NOMO-1 treated with dmso at 0.1 percent for 144 hours (cell line): ENCODE measurements at regions not wholly inside any gene's neighbourhood (a gene's known extent, or its start where the extent isn't known, plus 50 kb on each side); places are given as distances from the start of the nearest gene placed in this dataset.

Experiments
- DNase-seq: peaks from one replicate; lab custom pipeline; 2025; ENCODE audit not compliant: unreplicated experiment; lab: John Stamatoyannopoulos, UW

- no peak for DNase-seq
Observed at GRCh38 chr2:237214030-237214675, 128.5 kb downstream of the COPS8 start.

DNA sequence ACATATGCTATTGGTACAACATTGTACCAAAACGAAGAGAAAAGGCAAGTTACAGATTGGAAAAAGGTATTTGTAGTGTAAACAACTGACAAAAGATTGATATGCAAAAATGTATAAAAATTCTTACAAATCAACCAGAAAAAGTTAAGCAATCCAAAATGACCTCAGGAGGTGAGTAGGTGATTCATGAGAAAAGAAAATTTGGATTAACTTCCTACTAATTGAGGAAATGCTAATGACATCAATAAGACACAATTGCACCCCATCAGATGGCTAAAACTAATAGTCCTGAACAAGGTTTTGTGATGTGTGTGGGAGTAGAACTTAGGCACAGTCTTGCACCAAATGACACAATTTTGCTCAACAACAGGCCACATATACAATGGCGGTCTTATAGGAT is 129.3 kb downstream of the COPS8 start:
- no peak for DNase-seq

- no peak for DNase-seq
Observed at GRCh38 chr2:237217995-237218616, 132.4 kb downstream of the COPS8 start.

DNA sequence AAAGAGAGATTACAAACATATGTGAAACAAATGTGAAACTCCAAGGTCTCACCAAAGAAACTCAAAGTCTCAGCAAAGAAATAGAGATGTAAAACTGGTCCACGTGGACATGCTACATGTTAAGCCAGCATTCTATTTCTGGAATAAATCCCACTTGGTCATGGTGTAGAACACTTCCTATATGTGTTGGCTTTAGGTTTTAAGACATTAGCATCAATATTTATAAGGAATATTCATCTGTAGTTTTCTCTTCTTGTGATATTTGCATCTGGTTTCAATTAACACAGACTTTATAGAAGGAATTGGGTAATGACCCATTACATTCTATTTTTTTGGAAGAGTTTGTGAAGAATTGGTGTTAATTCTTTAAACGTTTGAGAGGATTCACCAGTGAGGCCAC is 133.1 kb downstream of the COPS8 start:
- no peak for DNase-seq

DNA sequence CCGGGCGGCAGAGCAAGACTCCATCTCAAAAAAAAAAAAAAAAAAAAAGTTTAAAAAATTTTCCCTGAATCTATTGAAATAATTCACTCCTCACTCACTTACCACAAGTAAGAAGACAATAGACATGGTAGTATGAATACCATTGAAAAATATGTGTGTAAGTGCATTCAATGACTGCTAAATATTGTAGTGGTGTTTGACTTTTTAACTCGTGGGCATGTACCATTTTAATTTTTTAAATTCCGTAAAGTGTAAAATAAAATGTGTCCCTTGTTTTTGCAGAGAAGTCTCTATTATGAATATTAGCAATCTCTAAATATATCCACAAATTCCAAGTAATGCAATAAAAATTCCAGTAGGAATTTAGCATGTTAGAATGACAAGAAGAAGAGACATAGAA is 134.1 kb downstream of the COPS8 start:
- DNase-seq, result no peak

- DNase-seq, result no peak
Observed at GRCh38 chr2:237221443-237221842, 135.8 kb downstream of the COPS8 start.

- no peak for DNase-seq
Observed at GRCh38 chr2:237222178-237222577, 136.5 kb downstream of the COPS8 start.

GRCh38 chr2:237222601-237223041 is 136.9 kb downstream of the COPS8 start:
- no peak for DNase-seq

DNA sequence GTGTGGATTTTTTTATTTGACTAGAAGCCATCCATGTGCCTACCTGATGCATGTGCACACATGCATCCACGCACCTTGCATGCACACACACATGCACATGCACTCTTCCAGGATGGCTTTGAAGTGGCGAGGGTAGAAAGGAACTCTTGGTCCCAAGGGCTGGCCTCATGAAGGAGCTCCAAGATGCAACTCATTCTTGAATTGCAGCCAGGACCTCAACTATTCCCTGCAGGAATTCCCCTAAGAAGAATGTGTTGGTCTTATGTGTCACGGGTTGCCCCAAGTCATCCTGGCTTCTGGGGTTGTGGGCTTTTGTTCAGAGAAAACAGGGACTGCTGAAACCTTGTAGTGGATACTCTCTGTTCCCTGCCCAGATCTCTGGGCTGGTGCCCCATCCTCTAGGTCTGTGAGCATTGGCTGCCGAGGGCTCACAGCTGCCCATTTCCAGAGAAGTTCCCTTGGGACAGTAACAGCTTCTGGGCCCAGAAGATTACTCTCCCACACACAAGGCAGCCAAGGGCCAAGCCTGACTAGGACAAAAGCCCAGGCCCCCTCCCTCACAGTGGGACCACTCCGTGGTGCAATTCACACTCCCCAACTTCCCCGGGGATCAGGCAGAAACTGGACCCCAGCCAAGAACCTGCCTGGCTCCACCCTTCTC is 137.6 kb downstream of the COPS8 start:
- DNase-seq, result no peak

- no peak for DNase-seq
Observed at GRCh38 chr2:237227190-237227589, 141.5 kb downstream of the COPS8 start.

GRCh38 chr2:237227592-237228280 is 142.0 kb downstream of the COPS8 start:
- no peak for DNase-seq

- no peak for DNase-seq
Observed at GRCh38 chr2:237228281-237228625, 142.6 kb downstream of the COPS8 start.

- no peak for DNase-seq
Observed at GRCh38 chr2:237229905-237230304, 144.2 kb downstream of the COPS8 start.

DNA sequence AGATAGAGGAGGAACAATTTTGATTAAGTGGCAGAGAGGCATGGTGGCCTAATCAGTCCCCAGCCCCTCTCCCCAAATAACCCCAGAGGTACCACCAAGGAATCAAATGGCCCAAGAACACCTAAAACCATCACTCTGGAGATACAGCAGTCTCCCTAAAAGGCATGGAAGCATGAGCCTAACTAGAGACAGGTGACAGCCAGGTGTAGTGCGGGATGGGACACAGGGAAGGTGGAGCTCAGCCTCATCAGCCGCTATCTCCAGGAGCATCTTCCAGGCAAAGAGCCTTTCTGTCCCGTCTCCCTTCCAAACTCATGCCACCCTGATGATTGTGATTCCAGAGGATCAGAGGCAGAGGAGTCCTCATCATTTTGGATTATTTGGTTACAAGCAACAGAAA is 144.7 kb downstream of the COPS8 start:
- DNase-seq, result no peak

- no peak for DNase-seq
Observed at GRCh38 chr2:237231593-237231992, 145.9 kb downstream of the COPS8 start.

DNA sequence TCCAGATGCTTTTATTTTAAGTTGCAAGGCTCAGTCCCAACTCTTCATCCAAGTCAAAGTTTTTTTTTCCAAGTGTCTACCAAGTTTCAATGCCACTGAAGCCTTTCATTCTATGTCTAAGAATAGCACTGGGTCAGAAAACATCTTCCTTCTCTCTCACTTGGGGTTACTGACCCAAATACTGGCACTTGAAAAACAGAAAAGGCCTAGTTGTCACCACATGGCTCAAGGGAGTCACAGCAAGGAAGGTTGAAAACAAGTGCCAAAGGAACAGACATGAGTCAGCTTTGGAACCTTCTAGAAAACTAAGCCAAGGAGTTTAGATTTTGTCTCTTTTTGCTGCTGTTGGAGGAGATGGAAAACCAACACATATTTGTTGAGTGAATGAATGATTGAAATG is 146.5 kb downstream of the COPS8 start:
- DNase-seq, result no peak

DNA sequence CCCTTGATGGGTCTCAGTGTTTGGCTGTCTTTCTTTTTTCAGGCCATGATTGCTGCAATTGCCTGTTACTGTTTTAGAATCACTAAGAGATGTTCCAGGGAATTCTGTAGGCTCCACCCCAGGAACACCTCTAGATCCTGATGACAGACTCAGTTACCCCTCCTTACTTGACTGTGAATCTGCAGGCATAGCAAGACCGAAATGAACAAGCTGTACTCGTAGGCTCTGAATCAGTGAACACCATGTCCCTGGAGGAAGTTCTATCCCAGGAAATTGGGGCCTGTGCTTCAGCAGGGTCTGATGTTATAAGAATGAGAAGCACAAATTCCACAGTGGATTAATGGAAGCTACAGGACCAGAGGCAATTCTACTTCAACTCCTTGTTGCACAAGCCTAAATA is 148.6 kb downstream of the COPS8 start:
- DNase-seq, result no peak

DNA sequence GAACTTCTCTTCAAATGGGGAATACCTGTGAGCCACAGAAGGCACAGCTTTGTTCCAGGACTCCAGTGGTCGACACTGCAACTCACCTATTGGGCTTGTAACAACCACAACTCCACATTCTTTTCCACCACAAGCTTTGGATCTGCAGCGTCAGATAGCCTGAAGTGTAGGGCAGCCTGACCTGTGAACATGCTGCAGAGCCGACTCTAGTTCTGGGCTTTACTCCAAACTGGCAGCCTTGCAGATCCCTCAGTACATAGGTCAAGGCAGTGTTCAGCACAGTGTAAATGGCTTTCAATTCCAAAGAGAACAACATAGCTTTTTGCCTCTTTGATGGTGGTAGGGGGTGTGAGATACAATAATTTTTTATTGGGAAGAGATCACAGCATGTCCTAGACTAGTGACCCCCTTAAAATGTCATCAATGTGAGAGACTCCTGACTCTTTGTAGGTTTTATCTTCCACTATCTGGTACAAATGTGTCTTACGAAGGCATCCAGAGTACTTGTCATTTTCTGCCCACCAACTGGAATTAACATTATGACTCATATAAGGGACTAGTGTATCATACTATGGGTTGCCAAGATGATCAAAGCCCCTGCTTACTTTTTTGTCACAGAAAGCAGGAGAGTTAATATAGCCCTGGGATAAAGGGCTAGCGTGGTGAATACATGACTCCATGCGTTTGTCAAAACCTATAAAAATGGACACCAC is 149.8 kb downstream of the COPS8 start:
- no peak for DNase-seq

- DNase-seq, result no peak
Observed at GRCh38 chr2:237236188-237236587, 150.5 kb downstream of the COPS8 start.

DNA sequence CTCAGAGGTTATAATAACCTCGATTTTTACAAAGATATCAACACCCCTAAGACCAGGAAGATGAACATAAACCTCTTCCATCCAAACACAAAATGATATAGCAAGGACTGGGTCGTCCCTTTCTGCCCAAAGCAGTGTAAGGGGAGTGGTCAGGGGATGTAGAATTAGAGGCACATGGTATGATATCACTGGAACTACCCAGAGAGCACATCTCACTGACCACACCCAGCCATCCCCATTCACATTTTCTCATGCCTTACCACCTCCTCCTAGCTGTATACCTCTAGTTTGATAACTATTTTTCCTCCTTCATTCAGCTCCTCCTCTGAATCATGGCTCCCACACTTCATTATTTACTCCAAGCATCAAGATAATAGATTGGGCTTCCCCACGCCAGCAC is 152.6 kb downstream of the COPS8 start:
- no peak for DNase-seq

DNA sequence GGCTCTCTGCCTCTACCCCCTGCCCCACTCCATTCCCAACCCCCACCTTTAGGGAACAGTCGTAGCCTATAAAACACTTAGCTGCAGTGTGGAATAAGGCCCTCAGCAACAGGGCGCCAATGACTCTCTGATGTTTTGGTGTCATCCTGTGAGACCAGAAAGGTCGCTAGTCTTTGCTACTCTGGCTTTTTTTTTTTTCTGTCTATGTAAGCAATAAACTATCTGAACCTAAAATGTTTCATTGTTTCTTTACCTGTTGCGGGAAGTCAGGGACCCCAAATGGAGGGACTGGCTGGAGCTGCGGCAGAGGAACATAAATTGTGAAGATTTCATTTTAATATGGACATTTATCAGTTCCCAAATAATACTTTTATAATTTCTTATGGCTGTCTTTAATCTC is 154.6 kb downstream of the COPS8 start:
- no peak for DNase-seq
